Endodermal cell (in vitro differentiated cells): ENCODE measurements at regions not wholly inside any gene's neighbourhood (a gene's known extent, or its start where the extent isn't known, plus 50 kb on each side); places are given as distances from the start of the nearest gene placed in this dataset.
"Not testable (repeated sequence)": the region's sequence is repeated elsewhere in the genome, so short reads cannot be mapped to it uniquely, and the experiment has no call there.

ENCODE experiments used
- DNase-seq: peaks from one replicate; pipeline ENCODE4 v3.0.0-alpha.2; 2017
- H3K27ac ChIP-seq: 2 replicates; pipeline ENCODE4 v1.5.1; 2013; ENCODE audit warnings: mild to moderate bottlenecking, low read depth, low read length, moderate library complexity
- H3K27me3 ChIP-seq: 2 replicates; pipeline ENCODE4 v1.6.1; 2013; ENCODE audit warnings: mild to moderate bottlenecking, low read length, moderate library complexity; ENCODE audit not compliant: insufficient read depth, control insufficient read depth, poor library complexity, severe bottlenecking
- H3K36me3 ChIP-seq: 2 replicates; pipeline ENCODE4 v1.7.0; 2013; ENCODE audit warnings: mild to moderate bottlenecking, low read length, moderate library complexity; ENCODE audit not compliant: control insufficient read depth, insufficient read depth
- H3K4me1 ChIP-seq: one replicate; pipeline ENCODE4 v1.7.0; 2013; ENCODE audit warnings: low read length; ENCODE audit not compliant: control insufficient read depth, insufficient read depth
- H3K4me3 ChIP-seq: 2 replicates; pipeline ENCODE4 v1.5.1; 2013; ENCODE audit warnings: mild to moderate bottlenecking, low read length, moderate library complexity
- H3K9ac ChIP-seq: 2 replicates; pipeline ENCODE4 v1.6.1; 2013; ENCODE audit warnings: mild to moderate bottlenecking, low read length, moderate library complexity; ENCODE audit not compliant: poor library complexity, severe bottlenecking; ENCODE audit errors: extremely low read depth
- H3K9me3 ChIP-seq: 2 replicates; pipeline ENCODE4 v1.6.1; 2013; ENCODE audit warnings: mild to moderate bottlenecking, low read length, moderate library complexity; ENCODE audit not compliant: control insufficient read depth
- H3K27ac Mint-ChIP-seq: 2 replicates; pipeline ENCODE4 v1.8.0; 2020; ENCODE audit warnings: mixed read lengths
- H3K27me3 Mint-ChIP-seq: 2 replicates; pipeline ENCODE4 v1.8.0; 2021; ENCODE audit warnings: mild to moderate bottlenecking, mixed read lengths; ENCODE audit not compliant: insufficient read depth
- H3K36me3 Mint-ChIP-seq: 2 replicates; pipeline ENCODE4 v1.8.0; 2020; ENCODE audit warnings: low read depth, mixed read lengths
- H3K4me1 Mint-ChIP-seq: 2 replicates; pipeline ENCODE4 v1.8.0; 2020; ENCODE audit warnings: mixed read lengths
- H3K4me3 Mint-ChIP-seq: 2 replicates; pipeline ENCODE4 v1.8.0; 2020; ENCODE audit warnings: mild to moderate bottlenecking, moderate library complexity, mixed read lengths
- H3K9me3 Mint-ChIP-seq: 2 replicates; pipeline ENCODE4 v1.8.0; 2020; ENCODE audit warnings: mild to moderate bottlenecking, mixed read lengths
- WGBS, 2 experiments: methylation state at CpG; one replicate each; pipeline versions ENCODE4 v1.1.5 to v1.1.7; 2013; ENCODE audit warnings: missing lambda C conversion rate in 2 of 2, mixed read lengths in 1 of 2; ENCODE audit not compliant: insufficient coverage in 1 of 2, insufficient read length in 1 of 2; 5-methylcytosine and 5-hydroxymethylcytosine counted together
- TF ChIP-seq, protein P1 (sequence below): fragments of 200-600 bp; sonication (generic); conservative IDR thresholded peaks from 2 replicates; pipeline ENCODE4 v1.5.0; 2021; ENCODE audit warnings: antibody characterized with exemption, mild to moderate bottlenecking

DNA sequence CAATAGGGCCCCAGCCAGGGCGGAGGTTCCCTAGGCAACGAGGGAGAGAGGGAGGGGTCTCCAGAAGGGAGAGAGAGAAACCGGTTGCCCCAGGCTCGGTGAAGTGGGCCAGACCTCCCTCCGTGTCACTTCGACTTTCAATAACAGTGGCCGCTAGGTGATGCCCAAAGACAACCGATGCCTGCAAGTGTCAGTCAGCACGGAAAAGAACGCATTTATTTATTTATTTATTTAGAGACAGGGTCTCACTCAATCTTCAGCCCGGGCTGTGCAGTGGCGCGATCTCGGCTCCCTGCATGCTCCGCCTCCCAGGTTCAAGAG is 1504.1 kb upstream of the DEFB115 start:
- H3K4me3 ChIP-seq, H3K27me3 ChIP-seq, H3K27ac Mint-ChIP-seq, H3K9ac ChIP-seq, H3K36me3 ChIP-seq, H3K27ac ChIP-seq, H3K27me3 Mint-ChIP-seq, H3K4me1 Mint-ChIP-seq, H3K4me1 ChIP-seq, H3K36me3 Mint-ChIP-seq: not testable (repeated sequence)
- peak; percentile 32 for DNase-seq
- TF ChIP-seq, protein P1, sequence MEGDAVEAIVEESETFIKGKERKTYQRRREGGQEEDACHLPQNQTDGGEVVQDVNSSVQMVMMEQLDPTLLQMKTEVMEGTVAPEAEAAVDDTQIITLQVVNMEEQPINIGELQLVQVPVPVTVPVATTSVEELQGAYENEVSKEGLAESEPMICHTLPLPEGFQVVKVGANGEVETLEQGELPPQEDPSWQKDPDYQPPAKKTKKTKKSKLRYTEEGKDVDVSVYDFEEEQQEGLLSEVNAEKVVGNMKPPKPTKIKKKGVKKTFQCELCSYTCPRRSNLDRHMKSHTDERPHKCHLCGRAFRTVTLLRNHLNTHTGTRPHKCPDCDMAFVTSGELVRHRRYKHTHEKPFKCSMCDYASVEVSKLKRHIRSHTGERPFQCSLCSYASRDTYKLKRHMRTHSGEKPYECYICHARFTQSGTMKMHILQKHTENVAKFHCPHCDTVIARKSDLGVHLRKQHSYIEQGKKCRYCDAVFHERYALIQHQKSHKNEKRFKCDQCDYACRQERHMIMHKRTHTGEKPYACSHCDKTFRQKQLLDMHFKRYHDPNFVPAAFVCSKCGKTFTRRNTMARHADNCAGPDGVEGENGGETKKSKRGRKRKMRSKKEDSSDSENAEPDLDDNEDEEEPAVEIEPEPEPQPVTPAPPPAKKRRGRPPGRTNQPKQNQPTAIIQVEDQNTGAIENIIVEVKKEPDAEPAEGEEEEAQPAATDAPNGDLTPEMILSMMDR: peak; percentile 17
- peak overlapping the region; percentile 38 for H3K4me3 Mint-ChIP-seq
- peaks cover 92% of the 10 kb centered on the region for H3K9me3 Mint-ChIP-seq
- peaks cover 33% of the 10 kb centered on the region for H3K9me3 ChIP-seq
- 89 to 90% methylated on average over 15 of the region's 15 CpGs for WGBS, 2 experiments

DNA sequence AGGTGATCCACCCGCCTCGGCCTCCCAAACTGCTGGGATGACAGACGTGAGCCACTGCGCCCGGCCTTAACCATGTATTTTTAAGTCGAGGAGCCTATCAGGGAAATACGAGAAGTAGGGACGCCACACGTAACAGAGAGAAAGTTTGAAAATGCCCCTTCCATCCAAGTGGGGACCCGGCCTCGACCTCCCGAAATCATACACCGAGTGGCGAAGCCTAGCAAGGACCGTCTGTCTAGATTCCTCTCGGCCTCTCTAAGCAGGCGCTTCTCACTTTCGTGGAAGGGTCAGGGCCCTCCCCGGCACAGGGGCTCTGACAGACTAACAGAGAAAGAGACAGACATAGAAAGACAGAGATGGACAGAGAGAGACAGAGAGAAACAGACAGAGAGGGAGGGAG is 1503.6 kb upstream of the DEFB115 start:
- not testable (repeated sequence) for H3K27me3 ChIP-seq, H3K36me3 Mint-ChIP-seq, H3K4me1 Mint-ChIP-seq, H3K4me3 ChIP-seq, H3K4me1 ChIP-seq, H3K27ac Mint-ChIP-seq, DNase-seq, H3K27ac ChIP-seq, H3K9ac ChIP-seq, H3K36me3 ChIP-seq, H3K27me3 Mint-ChIP-seq, H3K4me3 Mint-ChIP-seq
- H3K9me3 ChIP-seq: peaks cover 33% of the 10 kb centered on the region
- peaks cover 92% of the 10 kb centered on the region for H3K9me3 Mint-ChIP-seq
- WGBS, 2 experiments: 89 to 91% methylated on average over 16 to 19 of the region's 19 CpGs

DNA sequence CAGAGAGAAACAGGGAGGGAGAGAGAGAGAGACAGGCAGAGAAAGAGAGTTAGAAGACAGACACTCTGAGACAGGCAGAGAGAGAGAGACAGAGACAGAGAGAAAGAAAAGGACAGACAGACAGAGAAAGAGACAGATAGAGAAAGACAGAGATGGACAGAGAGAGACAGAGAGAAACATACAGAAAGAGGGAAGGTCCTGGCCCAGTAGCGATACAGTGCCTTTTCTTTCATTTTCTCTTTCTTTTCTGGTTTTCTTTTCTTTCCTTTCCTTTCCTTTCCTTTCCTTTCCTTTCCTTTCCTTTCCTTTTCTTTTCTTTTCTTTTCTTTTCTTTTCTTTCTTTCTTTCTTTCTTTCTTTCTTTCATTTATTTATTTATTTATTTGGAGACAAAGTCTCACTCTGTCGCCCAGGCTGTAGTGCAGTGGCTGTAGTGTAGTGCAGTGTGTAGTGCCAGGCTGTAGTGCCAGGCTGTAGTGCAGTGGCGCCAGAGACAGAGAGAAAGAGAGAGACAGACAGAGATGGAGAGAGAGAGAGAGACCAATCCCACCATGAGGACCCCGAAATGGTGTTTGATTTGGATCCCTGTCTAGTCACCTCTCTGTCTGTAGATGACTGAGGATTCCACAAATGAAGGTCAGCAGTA is 1501.5 kb upstream of the DEFB115 start:
- 60 to 67% methylated on average over 1 to 3 of the region's 4 CpGs for WGBS, 2 experiments
- H3K36me3 Mint-ChIP-seq, H3K9ac ChIP-seq, H3K4me1 ChIP-seq, H3K4me3 Mint-ChIP-seq, H3K27ac ChIP-seq, H3K36me3 ChIP-seq, H3K27me3 ChIP-seq, H3K4me3 ChIP-seq, H3K4me1 Mint-ChIP-seq, H3K27ac Mint-ChIP-seq, DNase-seq, H3K27me3 Mint-ChIP-seq: not testable (repeated sequence)
- peaks cover 29% of the 10 kb centered on the region for H3K9me3 ChIP-seq
- peaks cover 90% of the 10 kb centered on the region for H3K9me3 Mint-ChIP-seq

- DNase-seq: no peak
- H3K4me1 ChIP-seq: no peaks in the 10 kb centered on the region
- Mint-ChIP-seq H3K36me3 (peaks cover 7% of the 10 kb centered on the region), H3K27ac (no peak overlapping the region), H3K27me3 (no peaks in the 10 kb centered on the region), H3K4me1 (no peaks in the 10 kb centered on the region), H3K9me3 (peaks cover 88% of the 10 kb centered on the region), H3K4me3 (no peak overlapping the region)
- 82 to 88% methylated on average over 4 to 11 of the region's 17 CpGs for WGBS, 2 experiments
- TF ChIP-seq, protein P1: no peak
- no peak overlapping the region for H3K9ac ChIP-seq
- H3K9me3 ChIP-seq: peaks cover 27% of the 10 kb centered on the region
- no peak overlapping the region for H3K4me3 ChIP-seq
- H3K27ac ChIP-seq: no peak overlapping the region
- no peaks in the 10 kb centered on the region for H3K27me3 ChIP-seq
- H3K36me3 ChIP-seq: no peaks in the 10 kb centered on the region
Observed at GRCh38 chr20:29756664-29757063, 1500.8 kb upstream of the DEFB115 start.

- H3K4me1 ChIP-seq, H3K36me3 ChIP-seq, H3K4me3 ChIP-seq, H3K4me1 Mint-ChIP-seq, H3K9me3 ChIP-seq, H3K27ac ChIP-seq, DNase-seq, H3K36me3 Mint-ChIP-seq, H3K4me3 Mint-ChIP-seq, H3K27me3 Mint-ChIP-seq, H3K27me3 ChIP-seq, H3K27ac Mint-ChIP-seq, H3K9ac ChIP-seq: not testable (repeated sequence)
- WGBS, 2 experiments: 85 to 87% methylated on average over 17 to 40 of the region's 45 CpGs
- peaks cover 84% of the 10 kb centered on the region for H3K9me3 Mint-ChIP-seq
Observed at GRCh38 chr20:29761621-29762385, 1495.7 kb upstream of the DEFB115 start.
